ENCODE measurements at regions not wholly inside any gene's neighbourhood (a gene's known extent, or its start where the extent isn't known, plus 50 kb on each side); places are given as distances from the start of the nearest gene placed in this dataset.
A peak's percentile ranks its signal among the peaks of the same experiment; 100 is the strongest.

GRCh38 chr9:28215536-28216299 is 642.4 kb upstream of the C9orf72 start:
- DNase-seq = no peak

- no peak for DNase-seq
Observed at GRCh38 chr9:28232686-28233085, 659.4 kb upstream of the C9orf72 start.

DNA sequence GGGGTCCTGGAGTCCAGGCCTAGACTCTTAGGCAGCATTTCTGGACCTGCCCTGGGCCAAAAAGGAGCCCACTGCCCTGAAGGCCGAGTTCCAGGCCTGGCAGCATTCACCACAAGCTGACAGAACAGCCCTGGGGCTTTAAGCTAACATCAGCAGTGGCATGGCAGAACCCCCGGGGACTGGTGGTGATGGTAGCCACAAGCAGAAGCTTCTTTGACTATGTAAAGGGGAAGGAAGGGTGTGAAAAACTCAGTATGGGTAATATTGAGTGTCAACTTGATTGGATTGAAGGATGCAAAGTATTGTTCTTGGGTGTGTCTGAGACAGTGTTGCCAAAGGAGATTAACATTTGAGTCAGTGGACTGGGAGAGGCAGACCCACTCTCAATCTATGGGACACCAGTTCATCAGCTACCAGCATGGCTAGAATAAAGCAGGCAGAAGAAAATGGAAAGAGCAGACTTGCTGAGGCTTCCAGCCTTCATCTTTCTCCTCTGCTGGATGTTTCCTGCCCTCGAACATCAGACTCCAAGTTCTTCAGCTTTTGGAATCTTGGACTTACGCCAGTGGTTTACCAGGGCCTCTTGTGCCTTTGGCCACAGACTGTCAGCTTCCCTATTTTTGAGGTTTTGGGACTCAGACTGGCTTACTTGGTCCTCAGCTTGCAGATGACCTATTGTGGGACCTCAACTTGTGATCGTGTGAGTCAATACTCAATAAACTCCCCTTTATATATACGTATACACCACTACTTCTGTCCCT is 661.0 kb upstream of the C9orf72 start:
- peak; percentile 42 for DNase-seq

- peak; percentile 26 for DNase-seq
Observed at GRCh38 chr9:28234894-28235277, 661.6 kb upstream of the C9orf72 start.

- DNase-seq = no peak
Observed at GRCh38 chr9:28249424-28249823, 676.1 kb upstream of the C9orf72 start.

DNA sequence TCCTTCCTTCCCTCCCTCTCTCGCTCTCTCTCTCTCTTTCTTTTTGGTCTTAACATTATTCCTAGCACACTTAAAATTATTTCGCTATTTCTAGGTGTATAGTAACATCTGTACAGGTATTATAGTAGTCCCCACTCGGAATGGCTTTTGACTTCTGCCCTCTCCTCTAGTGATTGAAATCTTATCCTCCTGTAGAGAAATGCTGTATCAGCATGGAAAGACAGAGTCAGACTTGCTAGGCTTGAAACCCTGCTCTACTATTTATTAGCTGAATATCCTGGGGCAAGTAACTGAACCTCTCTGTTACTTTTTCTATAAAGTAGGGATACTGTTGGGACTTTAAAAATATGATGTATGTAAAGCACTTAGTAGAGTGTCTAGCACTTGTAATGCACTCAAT is 681.9 kb upstream of the C9orf72 start:
- DNase-seq = no peak

GRCh38 chr9:28260330-28260729 is 687.0 kb upstream of the C9orf72 start:
- DNase-seq = no peak

DNA sequence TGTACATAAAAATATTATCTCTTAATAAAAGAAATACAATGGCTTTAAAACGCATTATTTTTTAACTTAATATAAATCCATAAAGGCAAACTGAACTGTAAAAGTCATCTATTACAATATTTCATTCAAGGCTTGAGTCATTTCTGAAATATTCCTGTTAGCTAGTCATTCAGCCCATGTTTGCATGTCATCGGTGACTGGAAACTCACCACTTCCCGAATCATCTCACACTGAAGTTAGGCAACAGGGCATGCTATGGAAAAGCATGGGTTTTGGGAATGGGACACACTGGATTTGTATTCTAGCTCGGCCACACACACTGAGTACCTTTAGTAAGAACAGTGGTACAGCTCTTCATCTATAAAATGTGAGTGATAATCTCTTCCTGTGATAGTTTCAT is 691.1 kb upstream of the C9orf72 start:
- no peak for DNase-seq

- DNase-seq = no peak
Observed at GRCh38 chr9:28267351-28267750, 694.1 kb upstream of the C9orf72 start.

DNA sequence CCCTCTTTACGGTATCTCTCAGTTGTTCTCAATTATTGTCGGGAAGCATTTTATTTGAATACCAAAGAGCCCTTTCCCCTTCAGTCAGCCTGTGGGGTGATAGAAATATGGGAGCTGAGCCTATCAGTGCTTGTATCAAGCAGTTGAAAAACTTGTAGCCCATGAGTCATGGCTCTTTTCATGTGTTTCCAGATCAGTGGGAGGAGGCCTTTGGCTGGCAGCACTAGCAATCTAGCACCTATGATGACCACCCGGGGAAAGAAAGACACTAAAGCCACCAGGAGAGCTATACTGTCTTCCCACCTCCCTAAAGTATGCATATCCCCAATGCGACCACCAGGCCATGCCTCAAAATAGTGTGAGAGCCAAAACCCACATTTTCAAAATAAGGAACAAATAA is 696.9 kb upstream of the C9orf72 start:
- peak; percentile 9 for DNase-seq

DNA sequence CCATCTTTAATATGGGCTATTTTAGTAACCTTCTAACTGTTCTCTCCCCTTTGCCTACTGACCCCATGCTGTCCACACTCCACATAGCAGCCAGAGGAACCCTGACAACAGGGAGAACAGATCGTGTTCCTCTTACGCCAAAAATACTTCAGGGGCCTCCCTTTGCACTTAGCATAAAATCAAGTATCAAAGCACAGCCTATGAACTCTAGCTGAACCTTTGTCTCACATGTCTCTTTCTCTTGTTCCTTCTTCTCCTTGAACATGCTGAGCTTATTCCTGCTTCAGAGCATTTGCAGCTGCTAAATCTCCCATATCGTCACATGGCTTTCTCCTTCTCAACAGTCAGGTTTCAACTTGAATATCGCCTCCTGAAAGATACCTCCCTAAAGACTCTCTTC is 698.8 kb upstream of the C9orf72 start:
- no peak for DNase-seq

DNA sequence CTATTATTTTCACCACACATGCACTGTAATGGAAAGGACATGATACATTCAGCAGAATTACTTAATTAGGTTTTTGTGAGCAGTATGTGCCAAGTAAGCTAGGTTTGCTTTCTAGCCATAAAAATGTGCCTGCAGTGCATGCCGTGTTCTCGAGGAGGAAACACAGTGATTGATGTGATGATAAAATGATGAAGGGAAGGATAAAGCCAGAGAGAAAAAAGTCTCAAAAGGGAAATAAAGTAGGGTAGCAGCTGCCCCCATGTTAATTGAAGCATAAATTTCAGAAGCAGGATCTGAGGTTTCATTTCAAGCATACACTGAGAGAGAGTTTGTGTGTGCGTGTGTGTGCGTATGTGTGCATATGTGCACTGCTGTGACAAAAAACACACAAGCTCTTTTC is 714.2 kb upstream of the C9orf72 start:
- DNase-seq = no peak

GRCh38 chr9:28289746-28290145 is 716.5 kb upstream of the C9orf72 start:
- no peak for DNase-seq

DNA sequence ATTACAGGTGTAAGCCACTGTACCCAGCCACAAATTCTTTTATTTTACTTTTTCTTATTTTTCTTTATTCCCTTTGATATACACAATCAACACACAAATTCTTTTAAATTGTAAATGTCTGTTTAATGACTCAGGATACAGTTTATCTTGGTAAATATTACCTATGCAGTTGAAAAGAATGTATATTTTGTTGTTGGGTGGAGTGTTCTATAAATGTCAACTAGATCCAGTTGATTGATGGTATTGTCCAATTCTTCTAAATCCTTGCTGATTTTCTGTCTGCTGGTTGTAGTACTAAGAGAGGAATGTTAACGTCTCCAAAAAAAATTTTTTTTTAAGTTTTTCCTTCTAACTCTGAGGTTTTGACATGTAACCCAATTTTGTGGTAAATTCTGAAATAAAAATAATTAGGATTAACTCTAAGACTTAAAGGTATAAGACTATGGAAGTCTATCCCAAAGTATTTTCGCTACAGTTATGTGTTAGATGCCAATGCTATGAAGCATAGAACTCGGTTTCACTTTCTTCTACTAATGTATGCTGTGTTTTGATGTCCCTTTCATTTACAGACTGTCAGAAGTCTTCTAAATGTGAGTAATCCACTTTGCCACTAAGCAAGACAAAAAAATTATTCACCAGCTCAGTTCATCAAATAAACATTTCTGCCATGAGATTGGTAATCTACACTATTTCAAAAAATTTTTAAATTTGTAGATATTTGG is 720.2 kb upstream of the C9orf72 start:
- peak; percentile 50 for DNase-seq

DNA sequence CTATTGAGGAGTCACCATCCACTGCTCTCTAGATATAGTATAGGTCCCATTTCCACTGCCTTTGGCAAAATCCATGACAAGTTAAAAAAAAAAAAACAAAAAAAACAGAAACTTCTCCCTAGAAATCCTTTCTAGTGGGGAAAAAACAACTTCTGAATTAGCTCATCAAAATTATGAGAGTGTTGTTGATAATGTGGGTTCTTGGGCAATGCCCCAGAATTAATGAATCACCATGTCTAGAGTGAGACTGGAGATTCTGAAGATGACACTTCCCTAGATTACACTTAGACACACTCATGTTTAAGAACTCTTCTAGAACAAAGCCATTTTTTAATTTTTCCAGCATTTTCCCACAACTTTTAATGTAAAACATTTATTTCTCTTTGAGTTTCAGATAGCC is 728.0 kb upstream of the C9orf72 start:
- no peak for DNase-seq

DNA sequence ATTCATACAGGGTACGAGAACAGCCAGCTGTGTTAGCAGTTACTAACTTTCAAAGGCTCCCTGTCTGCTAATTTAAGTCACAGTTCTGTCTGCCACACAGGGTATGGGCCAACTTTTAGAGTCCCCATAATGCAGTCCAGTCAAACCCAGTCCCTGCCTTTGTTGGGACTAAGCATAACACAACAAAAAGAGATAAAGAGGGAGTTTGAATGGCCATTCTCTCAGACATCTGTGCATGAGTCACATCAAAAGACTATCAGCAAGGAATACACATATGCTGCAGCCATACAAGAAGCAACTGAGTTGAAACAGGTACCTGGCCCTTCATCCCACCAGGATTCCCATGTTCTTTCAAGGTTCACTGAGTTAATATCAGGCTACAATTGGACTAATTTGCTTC is 744.5 kb upstream of the C9orf72 start:
- no peak for DNase-seq

GRCh38 chr9:28318515-28318914 is 745.2 kb upstream of the C9orf72 start:
- no peak for DNase-seq

DNA sequence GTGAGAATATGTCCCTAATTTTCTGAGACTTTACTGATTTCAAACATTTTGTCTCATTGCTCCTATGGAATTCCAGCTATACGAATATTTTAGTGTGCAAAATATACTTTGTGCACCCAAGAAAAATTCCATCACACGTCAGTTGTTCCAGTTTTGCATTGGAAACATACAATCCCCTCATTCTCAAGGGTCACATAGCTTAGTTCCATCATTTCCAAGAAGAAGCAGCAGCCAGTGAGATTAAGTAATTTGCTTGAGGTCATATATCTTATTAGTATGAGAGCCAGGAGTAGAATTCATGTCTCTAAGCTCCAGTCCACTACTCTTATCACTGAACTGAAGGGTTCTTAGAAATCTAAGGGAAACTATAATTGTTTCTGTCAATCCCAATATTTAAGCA is 746.7 kb upstream of the C9orf72 start:
- DNase-seq = no peak

DNA sequence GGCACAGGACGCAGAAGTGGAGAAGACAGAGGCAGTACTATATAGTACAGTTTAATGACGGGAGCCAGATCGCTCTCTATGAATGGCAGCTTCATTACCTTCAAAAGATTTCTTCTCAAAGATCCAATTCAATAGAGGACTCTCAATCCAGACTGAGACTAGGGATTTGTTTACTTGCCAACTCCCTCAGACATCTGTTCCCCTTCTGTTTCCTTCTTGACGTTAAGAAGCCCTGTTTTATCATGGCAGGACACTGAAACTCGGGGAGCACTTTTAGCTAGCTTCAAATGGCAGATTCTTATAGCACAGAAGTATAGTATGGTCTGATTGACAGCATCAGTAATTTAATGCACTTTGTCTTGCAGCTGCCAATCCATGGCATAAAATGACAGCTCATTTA is 747.3 kb upstream of the C9orf72 start:
- no peak for DNase-seq

- DNase-seq = no peak
Observed at GRCh38 chr9:28329323-28329722, 756.0 kb upstream of the C9orf72 start.

GRCh38 chr9:28332648-28333047 is 759.4 kb upstream of the C9orf72 start:
- DNase-seq = no peak

GRCh38 chr9:28341913-28342312 is 768.6 kb upstream of the C9orf72 start:
- no peak for DNase-seq

DNA sequence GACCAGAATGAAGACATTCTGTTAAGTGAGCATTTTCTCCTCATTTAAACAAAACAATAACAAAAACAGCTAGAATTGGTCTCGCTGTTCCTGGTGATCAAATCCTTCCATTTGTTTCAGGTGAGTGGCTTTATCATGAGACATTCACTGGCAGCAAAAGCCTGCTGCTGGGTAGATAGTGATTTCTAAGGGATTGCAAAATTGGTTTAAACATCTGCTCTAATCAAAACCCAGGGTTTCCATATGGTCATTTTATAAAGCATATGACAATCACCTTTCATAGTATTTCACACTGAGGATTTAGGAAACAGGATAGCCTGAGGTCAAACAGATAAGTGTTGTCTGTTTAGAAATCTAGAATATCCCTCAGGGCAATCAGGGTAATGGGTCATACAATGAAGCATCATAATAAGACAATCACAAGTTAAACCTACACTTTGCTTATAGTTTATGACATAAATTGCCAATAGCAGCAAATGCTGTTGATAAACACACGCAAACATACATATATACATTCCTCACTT is 769.6 kb upstream of the C9orf72 start:
- peak; percentile 9 for DNase-seq

GRCh38 chr9:28363151-28363562 is 789.9 kb upstream of the C9orf72 start:
- peak; percentile 30 for DNase-seq
